HG02610 (cell line): ENCODE measurements at regions not wholly inside any gene's neighbourhood (a gene's known extent, or its start where the extent isn't known, plus 50 kb on each side); places are given as distances from the start of the nearest gene placed in this dataset.

Experiments used
- ATAC-seq: cut with Tn5 transposase; IDR thresholded peaks from one replicate; pipeline ENCODE4 v1.9.1; 2021; ENCODE audit warnings: mild to moderate bottlenecking, moderate library complexity; ENCODE audit not compliant: unreplicated experiment

DNA sequence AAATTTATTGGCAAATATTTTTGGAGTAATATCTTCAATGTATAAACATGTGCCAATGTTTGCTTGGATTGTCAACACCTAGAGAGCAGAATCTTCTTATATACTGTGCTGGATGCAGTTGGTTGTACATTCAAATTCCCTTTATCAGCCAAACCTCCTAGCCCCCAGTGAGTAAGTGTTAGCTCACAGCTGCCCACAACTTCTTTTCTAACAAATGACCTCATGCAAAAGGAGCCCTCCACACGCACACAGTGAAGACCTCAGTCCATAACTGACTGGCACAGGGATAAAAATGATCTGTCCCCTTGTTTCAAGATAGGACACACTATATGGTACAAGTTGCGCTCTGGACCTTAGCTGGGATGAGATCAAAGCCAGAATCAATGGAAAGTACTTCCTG, 458.0 kb upstream of the NWD2 start:
- no peak for ATAC-seq

DNA sequence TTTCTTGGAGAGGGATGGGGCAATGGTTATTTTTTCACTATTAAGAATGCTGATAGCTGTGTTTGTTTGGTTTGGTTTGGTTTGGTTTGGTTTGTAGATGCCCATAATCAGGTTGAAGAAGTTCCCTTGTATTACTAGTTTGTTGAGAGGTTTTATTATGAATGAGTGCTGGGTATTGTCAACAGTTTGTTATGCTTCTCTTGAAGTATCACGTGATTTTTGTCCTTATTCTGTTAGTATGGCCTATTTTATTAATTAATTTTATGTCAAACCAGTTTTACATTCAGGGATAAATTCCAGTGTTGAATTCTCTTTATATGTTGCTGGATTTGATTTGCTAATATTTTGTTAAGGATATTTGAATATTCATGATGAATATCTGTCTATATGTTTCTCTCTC, 449.8 kb upstream of the NWD2 start:
- ATAC-seq: no peak

DNA sequence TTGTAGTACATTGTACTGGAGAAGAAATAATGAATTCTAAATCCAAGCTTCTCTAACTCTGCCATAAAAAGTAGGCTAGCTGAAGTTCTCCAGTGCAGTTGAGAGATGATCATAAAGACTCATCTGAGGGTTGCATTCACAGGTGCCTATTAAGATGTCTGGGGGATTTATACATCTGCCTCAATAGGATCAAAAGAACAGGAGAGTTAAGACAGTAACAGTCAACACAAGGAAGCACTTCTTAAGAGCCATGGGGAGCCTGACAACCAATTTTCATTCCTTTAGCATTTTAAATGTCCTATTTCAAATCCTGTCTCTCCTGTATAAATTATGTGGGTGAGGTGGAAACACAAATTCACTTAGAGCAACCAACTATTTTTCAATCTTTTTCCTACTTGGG, 432.4 kb upstream of the NWD2 start:
- no peak for ATAC-seq

DNA sequence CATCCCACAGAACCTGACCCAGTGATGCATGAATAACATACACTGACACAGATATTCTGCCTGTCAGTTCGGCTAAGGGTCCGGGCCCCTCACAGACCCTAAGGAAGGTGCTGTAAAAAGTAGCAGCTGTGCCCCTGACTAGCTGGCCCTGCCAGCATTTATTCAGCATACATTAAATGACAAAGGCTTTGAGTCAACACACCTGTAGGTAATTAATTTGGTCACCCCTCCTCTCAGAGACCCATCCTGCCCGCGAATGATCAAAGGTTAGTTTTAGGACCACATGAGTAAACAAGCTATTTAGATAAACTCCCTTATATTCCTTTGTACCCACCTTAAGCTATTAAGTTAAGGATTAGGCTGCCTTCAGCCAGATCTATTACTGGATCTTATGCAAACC, 429.0 kb upstream of the NWD2 start:
- ATAC-seq: no peak

DNA sequence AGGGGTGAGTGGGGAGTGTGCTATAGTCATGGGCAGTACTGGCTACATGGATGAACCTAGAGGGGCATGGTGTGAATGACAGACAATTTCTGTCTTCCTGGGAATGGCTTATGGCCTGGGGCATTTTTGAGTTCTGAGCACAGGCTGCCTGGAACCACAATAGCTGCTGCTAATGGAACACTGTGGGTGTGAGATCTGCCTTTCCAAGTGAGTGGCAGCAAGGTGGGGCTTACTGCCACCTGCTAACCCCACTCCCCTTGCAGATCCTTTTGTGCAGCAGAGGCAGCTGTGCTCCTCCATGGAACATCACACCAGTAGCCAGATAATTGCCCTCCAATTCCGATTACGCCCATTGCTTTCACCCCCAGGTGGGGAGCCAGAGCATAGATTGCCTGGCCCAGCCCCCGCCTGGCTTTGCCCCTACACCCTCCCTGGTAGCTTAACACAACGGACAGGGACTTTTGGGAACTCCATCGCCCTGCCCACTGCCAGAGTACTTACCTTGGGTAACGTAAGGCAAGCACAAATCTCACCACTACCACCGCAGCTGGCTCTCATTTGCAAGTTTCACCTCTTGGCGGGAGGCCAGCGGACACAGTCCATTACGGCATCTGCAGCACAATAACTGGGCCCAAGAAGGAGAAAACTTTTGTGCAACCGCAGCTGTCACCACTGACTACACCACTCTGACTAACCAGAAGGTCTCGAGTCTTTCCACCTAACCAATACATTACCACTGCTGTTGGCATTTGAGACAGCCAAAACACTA, 421.2 kb upstream of the NWD2 start:
- ATAC-seq: no peak

DNA sequence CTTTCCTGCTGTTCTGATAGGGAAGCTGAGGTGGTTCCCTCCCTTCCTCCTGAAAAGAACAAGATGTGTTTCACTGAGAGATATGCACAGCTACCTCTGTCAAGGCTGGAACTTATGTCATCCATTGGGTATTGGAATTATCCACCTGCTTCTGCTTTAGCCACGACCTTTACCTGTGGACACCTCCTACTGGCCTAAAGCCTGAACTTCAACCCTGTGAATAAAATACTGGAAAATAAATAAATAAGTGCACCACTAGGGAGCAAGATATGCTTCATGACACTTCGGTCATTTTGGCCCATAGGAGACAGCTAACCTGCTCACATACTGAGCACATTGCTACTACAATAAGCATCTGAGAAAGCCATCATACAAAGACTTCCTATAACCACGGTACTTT, 419.9 kb upstream of the NWD2 start:
- ATAC-seq: no peak

DNA sequence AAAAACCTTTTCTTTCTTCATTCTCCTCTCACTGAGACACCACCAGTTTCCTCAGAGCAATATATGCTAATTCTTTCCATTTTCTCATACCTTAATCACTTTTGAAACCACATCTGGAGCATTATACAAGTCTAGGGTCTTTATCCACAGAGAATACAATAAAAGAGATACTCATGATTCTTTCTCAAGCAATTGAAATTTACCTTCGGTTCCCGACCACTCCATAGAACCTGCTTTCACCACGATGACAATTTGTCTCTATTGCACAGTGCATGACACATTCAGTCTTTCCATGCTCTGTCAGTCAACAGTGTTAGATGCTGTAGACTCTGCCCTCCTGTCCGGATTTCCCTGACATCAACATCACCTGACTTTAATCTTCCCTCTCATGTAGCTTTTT, 409.3 kb upstream of the NWD2 start:
- peak; percentile 62 for ATAC-seq

DNA sequence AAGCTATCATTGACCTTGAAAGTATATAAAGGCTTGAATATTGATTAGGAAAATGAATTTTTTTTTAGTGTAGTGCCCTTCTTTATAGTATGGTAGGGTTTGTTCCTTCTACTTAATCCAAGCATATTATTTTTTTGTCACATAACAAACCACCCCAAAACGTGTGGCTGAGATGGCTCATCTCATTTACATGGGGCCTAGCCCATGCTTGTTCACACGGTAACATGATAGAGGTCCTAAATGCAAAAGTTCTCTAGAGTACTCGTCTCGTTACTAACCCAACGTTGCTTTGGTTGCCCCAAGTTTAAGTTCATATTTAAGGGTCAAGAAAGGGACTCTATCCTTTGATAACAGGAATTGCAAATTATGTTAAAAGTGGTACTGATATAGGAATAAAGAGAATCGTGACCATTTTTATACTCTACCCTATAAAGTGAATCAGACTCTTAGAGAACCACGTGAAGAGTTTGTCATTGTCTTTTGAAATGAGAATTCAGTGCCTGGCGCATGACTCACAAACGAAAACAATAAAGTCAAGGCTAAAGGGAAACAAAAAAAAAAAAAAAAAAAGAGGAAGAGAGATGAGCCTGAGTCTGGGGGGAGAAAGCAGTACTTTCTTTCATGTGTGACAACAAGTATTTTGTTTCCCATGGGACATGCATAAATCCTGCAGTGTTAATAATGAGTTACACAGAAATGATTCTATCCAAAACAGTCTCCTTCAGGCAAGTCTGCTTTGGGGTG, 402.8 kb upstream of the NWD2 start:
- peak; percentile 54 for ATAC-seq

DNA sequence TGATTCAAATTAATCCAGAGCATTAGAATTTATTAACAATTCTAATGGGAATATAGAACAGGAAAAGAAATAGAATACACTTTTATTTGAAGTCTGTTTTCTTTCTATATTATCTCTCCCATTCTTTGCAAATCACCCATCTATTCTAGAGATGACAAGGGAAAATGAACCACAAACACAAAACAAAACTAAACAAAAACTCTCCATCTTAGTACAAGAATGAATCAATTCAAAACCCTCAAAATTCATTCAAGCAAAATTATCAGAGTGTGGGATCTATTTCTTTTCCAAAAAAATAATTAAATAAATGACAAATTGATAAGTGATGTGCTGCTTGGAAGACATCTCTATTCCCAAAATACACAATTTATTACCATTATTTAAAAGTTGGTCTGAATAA, 400.1 kb upstream of the NWD2 start:
- no peak for ATAC-seq

DNA sequence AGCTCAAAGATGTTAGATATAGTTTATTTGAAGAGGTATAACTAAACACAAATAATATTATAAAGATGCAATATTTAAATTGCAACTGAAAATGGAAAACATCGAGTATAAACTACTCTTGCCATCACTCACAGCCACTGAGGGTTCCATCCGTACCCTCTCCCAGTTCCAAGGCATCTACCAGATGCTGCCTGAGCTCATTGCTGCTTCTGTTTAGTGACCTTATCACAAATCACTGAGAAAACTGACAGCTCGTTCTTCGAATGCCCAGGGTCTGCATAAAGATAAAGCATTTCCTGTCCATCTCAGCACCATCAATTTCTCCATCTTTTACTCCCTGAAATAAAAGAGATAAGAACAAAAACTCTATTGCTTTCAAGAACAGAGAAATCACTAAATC, 391.7 kb upstream of the NWD2 start:
- ATAC-seq: no peak

DNA sequence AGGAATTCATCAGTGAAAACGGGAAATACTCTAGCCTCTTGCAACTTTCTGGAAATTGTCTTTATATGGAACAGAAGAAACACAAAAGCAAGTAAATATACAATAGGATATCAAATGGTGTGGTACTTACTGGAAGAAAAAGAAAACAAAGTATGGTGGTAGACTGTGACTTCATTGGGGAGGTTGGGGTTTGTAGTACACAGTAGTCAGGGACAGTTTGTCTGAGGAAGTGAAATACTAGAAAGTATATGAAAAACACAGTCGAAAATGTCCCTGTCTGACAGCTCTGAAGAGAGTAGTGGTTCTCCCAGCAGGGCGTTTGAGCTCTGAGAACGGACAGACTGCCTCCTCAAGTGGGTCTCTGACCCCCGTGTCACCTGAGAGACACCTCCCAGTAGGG, 390.0 kb upstream of the NWD2 start:
- ATAC-seq: peak; percentile 51

DNA sequence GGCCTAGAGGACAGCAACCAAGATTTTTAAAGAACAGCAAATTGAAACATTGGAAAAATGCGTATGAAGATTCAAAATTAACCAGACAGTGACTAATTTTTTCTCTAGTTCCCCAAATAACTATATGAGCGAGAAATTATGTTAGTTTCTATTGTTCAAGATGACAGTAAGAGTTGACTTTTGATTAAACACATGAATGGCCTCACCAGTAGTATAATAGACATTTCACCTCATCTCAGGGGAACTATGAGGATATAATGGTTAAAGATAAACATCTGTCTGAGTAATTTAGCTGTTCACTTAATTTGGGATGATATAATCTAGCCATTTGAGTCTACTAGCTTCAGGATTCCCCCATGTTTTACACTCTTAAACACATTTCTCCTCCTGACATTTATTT, 380.9 kb upstream of the NWD2 start:
- no peak for ATAC-seq

DNA sequence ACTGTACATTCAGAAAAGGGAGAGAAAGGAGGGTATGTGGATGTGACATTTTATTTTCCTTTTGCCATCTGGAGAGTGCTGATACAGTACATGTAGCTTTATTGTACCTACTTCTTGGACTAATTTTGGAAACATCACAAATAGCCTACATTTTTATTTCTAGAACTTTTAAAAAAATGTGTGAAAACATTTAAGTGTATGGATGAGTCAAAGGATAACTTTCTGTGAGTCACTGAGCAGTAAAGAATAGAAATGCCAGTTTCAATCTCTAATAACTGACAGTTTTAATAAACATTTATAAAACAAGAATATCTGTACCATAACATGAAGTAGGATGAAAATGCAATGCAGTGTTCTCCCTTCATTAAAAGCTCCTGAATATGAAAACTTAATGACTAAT, 374.4 kb upstream of the NWD2 start:
- ATAC-seq: peak; percentile 55

DNA sequence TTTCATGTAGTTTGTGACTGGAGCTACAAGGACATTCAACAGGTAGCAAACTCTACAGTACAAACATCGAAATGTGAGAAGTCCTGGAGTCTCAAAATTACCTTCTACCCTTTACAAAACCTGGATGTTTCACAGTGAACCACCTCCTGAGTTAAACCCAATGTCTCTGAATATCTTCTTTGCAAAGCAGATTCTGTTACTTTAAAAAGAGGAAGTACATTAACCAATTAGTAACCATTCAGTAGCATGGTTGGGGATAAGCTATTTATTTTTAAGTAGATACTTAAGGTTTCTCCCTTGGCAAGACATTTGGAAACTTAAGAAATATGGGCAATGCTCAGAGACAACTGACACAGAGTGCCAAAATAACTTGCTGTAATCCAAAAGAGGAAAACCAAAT, 371.9 kb upstream of the NWD2 start:
- no peak for ATAC-seq

DNA sequence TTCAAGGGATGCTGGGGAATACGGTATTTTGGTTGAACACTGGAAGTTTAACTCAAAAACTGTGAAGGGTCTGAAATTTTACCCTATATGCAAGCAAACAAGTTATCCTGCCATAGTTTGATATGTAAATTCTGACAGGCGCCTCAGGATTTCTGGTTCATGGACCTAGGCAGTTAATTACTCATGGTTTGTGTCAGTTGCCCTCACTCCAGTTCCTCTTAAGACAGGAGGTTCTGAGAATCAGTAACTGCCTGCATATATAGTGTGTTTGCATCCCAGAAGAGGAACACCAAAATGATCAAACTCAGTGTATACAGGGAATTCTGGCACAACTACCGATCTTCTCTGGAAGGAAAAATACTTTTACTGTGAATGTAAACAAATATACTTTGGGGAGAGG, 360.4 kb upstream of the NWD2 start:
- ATAC-seq: no peak

DNA sequence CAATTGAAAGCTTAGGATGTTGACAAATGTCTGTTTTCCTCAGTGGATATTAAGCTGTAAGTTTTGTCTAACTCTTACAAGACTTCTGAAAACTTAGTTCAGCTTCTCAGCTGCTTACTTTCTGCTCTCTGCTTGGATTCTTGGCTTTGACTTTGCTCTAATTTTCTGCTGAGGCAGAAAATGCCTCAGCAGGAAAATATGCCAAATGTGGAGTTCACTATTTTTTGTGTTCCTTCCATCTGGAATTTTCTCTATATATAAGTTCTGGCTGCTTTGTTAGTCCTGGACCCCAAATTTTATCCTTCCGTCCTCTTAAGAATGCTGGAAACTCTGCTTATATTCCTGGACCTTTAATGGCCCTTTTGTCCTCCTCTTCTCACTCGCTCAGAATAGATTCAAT, 352.6 kb upstream of the NWD2 start:
- ATAC-seq: no peak

DNA sequence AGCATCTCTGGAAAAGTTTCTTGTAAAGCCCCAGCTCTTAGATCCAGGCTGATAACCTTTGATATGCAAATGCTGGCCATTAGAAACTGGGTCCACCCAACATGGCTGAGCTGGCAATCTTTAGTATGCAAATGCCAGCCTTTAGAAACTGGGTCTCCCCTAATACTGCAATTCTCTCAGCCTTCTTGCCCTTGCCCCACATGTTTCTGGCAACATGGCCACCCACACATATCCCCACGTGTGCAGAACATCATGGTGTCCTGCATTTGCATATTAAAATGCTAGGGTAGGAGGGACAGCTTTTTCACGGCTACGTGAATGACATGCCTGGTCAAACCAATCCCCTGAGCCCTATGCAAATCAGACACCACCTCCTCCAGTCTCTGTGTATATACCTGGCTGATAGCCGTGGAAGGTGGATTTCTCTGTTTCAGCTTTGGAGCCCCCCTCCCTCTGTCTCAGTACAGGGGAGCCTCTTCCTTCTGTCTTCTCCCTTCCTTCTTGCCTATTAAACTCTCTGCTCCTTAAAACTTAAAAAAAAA, 344.0 kb upstream of the NWD2 start:
- no peak for ATAC-seq

DNA sequence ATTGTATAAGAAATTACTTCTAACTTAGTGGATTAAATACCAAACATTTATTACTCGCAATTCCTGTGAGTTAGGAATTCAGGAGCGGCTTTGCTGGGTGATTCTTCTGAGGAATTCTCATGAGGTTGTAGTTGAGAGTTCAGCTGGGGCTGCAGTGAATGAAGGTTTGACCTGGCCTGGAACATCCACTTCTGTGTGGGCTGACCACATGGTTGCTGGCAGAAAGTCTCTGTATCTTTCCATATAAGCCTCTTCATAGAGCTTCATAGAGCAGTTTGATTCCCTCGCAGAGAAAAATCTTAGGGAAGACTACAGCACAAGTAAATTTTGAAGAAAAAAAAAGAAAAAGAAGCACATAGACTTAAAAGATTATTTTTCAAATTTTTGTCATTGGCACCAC, 339.7 kb upstream of the NWD2 start:
- no peak for ATAC-seq

DNA sequence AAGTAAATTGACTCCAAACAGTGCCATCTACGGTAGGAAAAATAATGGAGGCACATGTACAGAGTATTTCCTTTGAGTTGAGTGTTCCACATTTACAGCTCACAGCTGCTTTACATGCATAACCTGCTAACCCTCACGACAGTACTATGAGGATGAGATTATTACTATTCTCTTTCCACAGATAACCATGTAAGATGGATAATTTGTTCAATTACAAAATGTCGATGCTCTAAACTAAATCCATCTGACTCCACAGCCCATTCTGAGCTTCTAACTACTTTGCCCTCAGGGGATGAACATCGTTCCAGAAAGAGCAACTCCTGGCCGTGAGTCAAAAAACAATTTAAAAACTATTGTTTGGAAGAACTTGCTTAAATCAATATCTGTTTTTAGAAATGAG, 330.4 kb upstream of the NWD2 start:
- no peak for ATAC-seq

DNA sequence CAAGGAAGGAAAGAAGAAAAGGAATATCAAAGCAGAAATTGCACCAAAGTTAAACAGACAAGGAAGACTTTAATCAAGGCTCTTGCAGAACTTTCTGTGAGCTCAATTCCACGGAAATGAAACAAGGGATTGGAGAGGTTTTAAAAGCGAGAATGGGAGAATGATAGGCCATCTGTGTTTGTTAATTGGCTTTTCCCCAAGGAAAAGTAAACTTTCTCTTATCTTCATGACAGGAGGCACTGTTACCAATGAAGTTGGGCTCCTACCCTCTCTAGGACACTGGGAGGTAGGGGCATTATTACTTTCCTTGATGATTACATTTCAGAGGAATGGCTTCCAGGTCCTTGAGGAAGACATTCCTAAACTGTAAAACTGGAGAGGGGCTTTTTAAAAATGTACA, 328.8 kb upstream of the NWD2 start:
- ATAC-seq: no peak

DNA sequence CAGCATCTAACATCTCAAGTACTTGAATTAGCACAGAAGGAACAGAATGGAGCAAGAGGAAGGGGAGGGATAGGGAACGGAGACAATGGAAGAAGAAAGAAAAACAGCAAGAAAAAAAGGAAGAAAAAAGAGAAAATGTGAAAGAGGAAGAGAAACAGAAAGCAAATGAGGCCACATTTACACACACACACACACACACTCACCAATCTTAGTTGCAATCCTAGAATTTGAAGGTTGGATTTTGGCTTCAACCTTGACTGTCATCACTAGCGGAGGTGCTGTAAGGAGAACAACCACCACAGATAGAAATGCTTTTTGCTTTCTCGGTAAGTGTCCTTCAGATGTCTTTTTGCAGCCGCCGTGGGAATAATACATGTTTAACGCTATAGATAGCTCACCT, 327.1 kb upstream of the NWD2 start:
- no peak for ATAC-seq

DNA sequence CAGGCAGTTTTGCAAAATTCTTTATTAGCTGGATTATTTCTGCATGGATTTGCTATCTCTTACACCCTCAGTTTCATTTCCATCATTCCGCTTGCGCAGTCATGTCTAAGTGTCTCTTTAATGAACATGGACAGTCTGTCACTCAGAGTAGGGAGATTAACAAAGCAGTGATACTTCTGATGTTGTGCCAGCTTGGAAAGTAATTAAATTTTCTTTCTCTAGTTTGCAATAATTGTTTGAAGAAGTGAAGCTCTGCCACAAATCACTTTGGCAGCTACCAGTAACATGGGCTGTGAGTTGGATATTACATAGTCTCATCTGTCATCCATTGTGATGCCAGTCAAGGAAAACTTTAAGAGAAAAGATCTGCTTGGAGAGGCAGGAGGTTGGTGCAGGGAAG, 324.8 kb upstream of the NWD2 start:
- no peak for ATAC-seq
